ENCODE measurements at regions not wholly inside any gene's neighbourhood (a gene's known extent, or its start where the extent isn't known, plus 50 kb on each side); places are given as distances from the start of the nearest gene placed in this dataset.

DNA sequence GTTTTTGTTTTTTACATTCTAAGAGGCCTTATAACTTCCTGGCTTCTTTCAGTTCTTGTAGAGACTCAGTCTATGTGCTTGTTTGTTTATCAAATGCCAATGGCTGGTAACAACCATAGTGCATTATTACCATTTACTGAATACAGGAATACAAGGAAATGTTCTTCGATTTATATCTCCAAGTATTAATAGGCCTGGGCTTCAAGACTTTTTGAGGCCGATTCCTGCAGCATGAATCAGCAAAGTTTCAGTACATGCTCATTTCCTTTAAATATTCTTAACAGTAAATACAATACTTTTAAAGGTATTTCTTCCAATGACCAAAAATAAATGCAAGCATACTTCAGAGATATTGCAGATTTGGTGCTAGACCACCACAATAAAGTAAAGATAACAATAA, 535.3 kb downstream of the EFNA5 start:
- DNase-seq, result peak; percentile 35

GRCh38 chr5:107134931-107135330, 535.8 kb downstream of the EFNA5 start:
- no peak for DNase-seq

GRCh38 chr5:107129051-107129450, 541.7 kb downstream of the EFNA5 start:
- peak; percentile 76 for DNase-seq

- DNase-seq, result no peak
Observed at GRCh38 chr5:107127878-107128277, 542.9 kb downstream of the EFNA5 start.

GRCh38 chr5:107126341-107126740, 544.4 kb downstream of the EFNA5 start:
- no peak for DNase-seq

DNA sequence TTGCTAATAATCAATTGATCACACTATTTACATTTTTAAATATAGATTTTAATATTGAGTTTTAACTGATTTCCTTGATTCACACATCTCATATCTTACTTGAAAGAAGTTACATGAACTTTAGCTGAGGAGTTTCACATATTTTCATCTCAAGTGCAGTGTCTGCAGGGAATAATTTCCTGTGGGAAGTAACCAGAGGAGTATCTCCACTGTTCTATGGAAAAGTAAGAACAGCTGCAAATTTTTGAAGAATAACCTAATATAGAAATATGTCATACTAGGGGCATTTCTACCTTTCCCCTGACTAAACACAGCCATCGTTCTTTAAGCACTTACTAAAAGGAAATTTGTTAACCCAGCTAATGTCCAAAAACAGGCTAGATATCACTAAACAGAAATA, 546.4 kb downstream of the EFNA5 start:
- DNase-seq, result no peak

GRCh38 chr5:107123014-107123413, 547.7 kb downstream of the EFNA5 start:
- no peak for DNase-seq

DNA sequence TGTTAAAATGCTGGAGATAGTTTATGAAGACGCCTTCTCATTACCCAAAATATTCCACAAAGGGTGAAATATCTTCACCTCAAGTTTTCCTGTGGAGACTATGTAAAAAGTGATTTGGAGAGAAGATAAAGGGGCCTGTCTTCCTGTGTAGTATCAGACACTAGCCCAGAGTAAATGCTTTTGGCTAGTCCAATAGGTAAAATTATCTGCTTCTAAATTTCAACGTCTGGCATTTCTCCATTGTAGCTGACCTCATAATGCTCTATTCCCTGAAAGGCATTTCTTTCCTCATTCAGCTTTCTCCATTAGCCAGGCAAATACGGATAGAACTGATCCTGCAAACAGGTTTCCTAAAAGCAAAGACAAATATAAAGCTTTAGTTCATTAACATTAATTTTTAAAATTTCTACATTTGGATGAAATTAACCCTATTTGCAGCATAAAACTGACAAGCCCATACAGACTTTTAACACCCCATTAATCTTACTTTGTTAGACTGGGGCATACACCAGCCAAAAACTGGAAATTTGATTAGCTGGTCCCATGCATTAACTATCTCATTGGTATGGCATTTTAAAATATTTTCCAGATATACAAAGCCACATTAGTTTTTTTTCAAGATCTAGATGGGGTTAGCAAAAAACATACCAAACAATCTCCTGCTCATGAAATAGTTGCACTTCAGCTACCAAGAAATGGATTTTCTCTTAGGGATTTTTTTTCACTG, 548.8 kb downstream of the EFNA5 start:
- DNase-seq, result no peak

- no peak for DNase-seq
Observed at GRCh38 chr5:107119656-107120055, 551.1 kb downstream of the EFNA5 start.

- DNase-seq, result no peak
Observed at GRCh38 chr5:107118184-107119019, 552.3 kb downstream of the EFNA5 start.

DNA sequence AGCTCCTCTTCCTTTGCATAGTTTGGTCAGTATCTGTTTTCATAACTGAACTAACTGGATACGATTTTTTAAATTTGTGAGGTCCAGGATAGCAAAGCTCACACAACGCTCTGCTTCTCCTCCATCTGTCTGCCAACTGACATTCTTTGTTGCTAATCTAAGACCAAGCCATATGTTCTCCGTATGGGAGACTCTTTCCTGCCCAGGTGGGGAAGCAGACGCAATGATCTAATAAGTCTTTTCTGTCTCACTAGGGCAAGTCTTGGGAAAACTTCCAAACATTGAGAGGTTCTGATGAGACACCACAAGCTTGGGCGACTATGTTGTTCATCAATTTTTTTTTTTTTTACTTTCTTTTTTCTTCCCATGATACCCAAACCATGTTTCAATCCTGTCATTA, 558.5 kb downstream of the EFNA5 start:
- DNase-seq, result no peak

DNA sequence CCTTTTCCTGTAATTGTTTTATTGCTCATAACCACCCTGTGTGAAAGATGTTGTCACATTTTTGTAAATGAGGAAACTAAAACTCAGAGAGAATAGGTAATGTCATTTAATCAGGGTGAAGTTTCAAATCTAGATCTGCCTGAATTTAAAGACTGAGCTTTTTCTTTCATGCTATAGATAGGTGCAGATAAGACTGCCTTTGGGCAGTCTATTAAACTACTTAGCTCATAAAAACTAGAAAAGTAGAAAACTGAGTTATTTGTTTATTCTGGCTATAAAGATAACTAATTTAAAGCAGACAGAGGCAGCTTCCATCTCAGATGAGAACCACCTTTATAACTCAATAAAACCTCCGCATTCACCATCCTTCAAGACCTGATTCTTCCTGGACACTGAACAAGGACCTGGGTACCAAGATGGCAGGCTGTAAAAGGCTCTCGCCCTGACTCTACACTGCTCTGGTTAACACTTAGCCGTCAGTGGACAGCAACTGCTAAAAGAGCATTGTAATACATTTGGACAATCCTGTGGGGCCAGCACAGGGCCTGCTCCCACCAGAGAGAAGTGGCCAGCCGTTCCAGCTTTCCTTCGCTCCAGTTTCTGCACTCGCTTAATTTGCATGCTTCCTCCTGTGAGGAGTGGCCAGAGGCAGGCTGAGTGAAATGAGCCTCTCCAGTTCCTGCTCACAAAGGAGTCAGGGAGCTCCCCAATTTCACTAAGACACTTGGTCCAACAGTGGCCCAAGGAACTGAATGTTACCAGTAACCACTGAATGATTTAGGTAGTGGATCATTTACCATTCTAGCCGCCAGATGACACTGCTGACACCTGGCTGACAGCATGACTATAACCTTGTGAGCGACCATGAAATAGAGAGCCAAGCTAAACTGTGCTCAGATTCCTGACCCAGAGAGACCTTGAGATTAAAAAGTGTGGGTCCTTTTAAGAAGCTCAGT, 566.4 kb downstream of the EFNA5 start:
- DNase-seq, result no peak

- DNase-seq, result no peak
Observed at GRCh38 chr5:107103522-107103921, 567.2 kb downstream of the EFNA5 start.

DNA sequence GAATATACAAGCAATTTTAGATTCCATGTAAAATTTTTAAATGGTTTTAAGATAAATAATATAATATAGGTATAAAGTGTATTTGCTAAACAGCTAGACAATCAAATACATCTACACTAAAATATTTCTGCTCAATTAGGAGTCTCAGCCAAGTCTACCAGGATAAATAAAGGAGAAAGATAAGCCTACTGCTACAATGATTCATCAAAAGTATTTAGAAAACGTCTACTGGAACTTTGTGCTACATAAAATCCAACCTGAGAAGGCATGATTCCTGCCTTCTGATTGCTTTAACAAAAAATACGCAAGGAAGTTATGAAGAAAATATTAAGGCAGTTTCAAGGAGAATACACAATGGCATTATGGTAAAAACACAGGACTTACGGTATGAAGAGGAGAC, 570.6 kb downstream of the EFNA5 start:
- DNase-seq, result no peak

DNA sequence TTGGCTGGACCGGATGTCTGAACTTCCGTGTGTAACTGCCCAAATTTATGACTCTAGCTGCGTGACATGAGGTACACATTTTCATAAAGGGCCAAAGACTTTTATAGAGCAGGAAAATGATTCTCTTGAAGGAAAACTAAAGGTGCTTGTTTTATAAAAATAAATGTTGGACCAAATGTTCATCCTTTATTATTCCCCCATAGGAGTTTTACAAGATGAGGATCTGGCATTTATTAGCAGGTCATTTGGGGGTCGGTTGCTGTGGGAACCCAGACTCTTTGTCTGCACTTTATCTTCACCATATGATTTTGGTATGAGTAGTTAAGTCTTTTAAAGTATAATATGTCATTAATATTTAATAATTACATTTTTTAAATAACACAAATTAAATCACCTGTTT, 571.2 kb downstream of the EFNA5 start:
- no peak for DNase-seq

- DNase-seq, result peak; percentile 24
Observed at GRCh38 chr5:107092695-107093094, 578.0 kb downstream of the EFNA5 start.

DNA sequence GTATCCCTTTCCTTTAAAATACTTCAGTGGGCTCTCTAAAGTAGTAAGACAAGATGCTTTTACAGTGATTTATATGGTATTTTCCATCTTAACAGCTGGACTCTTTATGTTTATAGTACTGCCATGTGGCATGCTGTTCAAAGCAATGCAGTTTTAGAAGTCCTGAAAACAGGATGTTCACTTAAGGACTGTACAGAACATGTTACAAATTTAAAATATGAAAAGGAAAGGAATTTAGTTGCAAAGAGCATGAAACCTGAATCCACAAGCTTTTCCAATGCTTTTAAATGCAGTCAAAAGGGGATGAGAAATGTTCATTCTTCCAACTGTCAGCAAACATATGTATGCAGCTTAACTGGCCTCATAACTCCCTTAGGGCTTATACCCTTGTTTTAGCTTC, 580.2 kb downstream of the EFNA5 start:
- peak; percentile 25 for DNase-seq

- no peak for DNase-seq
Observed at GRCh38 chr5:107088907-107089306, 581.8 kb downstream of the EFNA5 start.

DNA sequence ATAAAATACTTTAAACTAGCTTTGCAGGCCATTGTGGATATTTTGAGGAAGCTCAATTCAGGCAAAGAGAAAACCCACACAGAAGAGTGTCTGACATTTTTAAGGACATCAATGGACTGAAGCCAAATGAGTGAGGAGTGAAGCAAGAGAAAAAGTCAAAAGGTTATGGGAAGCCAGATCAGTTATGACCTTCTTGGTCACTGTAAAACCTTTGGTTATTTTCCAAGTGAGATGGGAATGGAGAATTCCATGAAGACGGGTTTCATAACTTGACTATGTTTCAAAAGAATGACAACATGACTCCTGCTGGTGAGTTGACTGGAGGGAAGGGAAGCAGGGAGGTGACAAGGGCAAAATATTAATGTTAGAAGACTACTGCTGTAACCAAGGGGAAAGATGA, 585.2 kb downstream of the EFNA5 start:
- DNase-seq, result no peak

DNA sequence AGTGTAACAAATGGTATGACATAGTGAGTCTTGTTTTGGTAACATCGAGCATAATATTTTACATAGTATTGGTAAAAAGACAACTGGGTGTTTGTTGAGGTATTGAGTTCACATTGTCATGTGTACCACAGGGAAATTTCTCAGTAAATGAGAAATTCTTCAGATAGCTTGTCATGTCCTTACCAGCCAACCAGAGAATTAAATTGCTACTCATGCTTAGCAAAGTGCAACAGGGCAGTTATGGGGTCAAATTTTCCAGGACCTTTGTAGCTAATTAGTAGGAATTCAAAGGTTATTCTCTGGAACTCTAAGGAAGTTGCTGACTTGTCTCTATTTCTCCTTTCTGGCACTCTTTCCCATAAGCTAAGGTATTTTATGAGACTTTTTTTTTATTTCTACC, 595.7 kb downstream of the EFNA5 start:
- no peak for DNase-seq

DNA sequence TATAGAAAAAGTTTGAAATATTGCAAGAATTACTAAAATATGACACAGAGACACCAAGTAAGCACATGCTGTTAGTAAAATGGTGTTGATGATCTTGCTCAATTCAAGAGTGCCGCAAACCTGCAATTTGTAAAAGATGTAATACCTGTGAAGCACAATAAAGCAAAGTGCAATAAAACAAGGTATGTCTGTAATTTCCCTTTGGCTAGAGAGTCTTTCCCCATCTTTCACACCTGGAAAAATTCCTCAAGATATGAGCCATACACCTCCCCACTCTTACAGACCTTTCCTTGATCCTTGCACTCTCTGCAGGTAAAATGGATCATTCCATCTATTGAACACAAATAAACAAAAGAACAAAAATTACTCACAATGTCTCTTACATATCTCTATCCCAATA, 597.8 kb downstream of the EFNA5 start:
- DNase-seq, result no peak

- peak; percentile 17 for DNase-seq
Observed at GRCh38 chr5:107072440-107072839, 598.3 kb downstream of the EFNA5 start.

DNA sequence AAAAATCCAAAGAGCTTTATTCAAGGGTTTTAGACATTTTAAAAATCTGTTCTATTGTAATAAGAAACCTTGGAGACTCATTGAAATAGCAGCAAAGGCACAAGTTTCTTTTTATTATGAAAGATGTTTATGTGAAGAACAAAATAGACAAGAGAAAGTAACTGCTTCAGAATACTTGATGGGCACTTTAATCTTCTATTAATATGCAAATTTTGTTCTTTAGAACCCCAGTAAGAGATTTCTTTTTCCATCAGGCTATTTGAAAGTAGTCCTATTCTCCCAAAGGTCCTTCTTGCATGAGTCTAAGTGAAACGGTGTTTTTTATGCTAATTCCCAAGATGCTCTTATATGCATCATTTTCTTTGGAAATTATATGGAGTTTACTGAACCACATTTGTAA, 602.0 kb downstream of the EFNA5 start:
- DNase-seq, result no peak
